ENCODE measurements at regions not wholly inside any gene's neighbourhood (a gene's known extent, or its start where the extent isn't known, plus 50 kb on each side); places are given as distances from the start of the nearest gene placed in this dataset.

DNA sequence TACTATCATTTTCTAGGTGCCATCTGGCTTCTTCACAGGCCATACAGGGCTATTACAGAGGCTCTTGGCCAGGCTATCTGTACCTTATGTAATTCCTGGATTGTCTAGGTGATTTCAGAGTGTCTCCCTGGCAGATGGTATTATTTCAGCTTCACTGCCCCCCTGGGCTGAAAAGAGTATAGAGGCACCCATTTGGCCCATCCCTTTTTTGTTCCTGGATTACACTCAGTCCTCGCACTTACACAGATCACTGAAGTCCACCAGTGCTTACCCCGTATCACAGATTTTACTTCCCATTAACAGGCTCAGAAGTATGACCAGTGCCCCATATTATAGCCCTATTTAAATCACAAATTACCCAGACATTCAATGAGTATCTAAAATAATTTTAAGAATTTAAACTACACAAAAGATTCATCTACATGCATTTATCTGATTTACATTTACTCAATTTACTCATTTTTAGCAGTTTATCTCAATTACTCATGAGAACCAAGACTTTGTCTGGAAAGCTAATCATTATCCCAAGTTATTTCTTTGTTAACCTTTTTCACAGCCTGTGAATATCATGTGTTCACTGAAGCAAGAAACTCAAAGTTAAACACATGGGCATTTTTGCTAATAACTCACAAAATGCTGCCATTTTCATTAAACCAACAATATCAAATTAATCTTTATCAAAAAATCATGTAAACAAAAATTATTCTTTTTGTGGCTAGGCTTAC is 121.0 kb downstream of the PCDH20 start:
- TF ChIP-seq, protein P1, sequence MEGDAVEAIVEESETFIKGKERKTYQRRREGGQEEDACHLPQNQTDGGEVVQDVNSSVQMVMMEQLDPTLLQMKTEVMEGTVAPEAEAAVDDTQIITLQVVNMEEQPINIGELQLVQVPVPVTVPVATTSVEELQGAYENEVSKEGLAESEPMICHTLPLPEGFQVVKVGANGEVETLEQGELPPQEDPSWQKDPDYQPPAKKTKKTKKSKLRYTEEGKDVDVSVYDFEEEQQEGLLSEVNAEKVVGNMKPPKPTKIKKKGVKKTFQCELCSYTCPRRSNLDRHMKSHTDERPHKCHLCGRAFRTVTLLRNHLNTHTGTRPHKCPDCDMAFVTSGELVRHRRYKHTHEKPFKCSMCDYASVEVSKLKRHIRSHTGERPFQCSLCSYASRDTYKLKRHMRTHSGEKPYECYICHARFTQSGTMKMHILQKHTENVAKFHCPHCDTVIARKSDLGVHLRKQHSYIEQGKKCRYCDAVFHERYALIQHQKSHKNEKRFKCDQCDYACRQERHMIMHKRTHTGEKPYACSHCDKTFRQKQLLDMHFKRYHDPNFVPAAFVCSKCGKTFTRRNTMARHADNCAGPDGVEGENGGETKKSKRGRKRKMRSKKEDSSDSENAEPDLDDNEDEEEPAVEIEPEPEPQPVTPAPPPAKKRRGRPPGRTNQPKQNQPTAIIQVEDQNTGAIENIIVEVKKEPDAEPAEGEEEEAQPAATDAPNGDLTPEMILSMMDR (IDR thresholded peaks at IDR 0.05) = no peak
- TF ChIP-seq POLR2A (IDR thresholded peaks at IDR 0.05) = no peak

Data from Peyer's patch (tissue), 4 donors.